ENCODE measurements at regions not wholly inside any gene's neighbourhood (a gene's known extent, or its start where the extent isn't known, plus 50 kb on each side); places are given as distances from the start of the nearest gene placed in this dataset.

- TF ChIP-seq POLR2AphosphoS5 (IDR thresholded peaks at IDR 0.05): no peak
- no peak for TF ChIP-seq EP300 (IDR thresholded peaks at IDR 0.05)
- TF ChIP-seq, protein P1, sequence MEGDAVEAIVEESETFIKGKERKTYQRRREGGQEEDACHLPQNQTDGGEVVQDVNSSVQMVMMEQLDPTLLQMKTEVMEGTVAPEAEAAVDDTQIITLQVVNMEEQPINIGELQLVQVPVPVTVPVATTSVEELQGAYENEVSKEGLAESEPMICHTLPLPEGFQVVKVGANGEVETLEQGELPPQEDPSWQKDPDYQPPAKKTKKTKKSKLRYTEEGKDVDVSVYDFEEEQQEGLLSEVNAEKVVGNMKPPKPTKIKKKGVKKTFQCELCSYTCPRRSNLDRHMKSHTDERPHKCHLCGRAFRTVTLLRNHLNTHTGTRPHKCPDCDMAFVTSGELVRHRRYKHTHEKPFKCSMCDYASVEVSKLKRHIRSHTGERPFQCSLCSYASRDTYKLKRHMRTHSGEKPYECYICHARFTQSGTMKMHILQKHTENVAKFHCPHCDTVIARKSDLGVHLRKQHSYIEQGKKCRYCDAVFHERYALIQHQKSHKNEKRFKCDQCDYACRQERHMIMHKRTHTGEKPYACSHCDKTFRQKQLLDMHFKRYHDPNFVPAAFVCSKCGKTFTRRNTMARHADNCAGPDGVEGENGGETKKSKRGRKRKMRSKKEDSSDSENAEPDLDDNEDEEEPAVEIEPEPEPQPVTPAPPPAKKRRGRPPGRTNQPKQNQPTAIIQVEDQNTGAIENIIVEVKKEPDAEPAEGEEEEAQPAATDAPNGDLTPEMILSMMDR (IDR thresholded peaks at IDR 0.05): no peak
Observed at GRCh38 chr3:163391407-163392181, 1686.7 kb downstream of the SI start.
